HEK293 (cell line): ENCODE measurements at regions not wholly inside any gene's neighbourhood (a gene's known extent, or its start where the extent isn't known, plus 50 kb on each side); places are given as distances from the start of the nearest gene placed in this dataset.
A peak's percentile ranks its signal among the peaks of the same experiment; 100 is the strongest.
"Not testable (repeated sequence)": the region's sequence is repeated elsewhere in the genome, so short reads cannot be mapped to it uniquely, and the experiment has no call there.

Source experiments
- CTCF ChIA-PET: fragments of 350-600 bp; formaldehyde crosslinking; extraction: SDS; loops from one replicate; lab custom pipeline; 2021; ENCODE audit warnings: antibody characterized with exemption; lab: Yijun Ruan, JAX
- POLR2A ChIA-PET: fragments of 300-600 bp; formaldehyde crosslinking; extraction: SDS; loops from one replicate; lab custom pipeline; 2020; ENCODE audit warnings: antibody characterized with exemption, inconsistent platforms; lab: Yijun Ruan, JAX
- H3K27ac ChIP-seq: fragments of 200-500 bp; sonication (Bioruptor generic); 2 replicates; pipeline ENCODE4 v1.5.1; 2014; ENCODE audit warnings: low read depth, low read length, control low read depth, inconsistent platforms; ENCODE audit errors: extremely low read depth
- H3K36me3 ChIP-seq, 2 experiments: fragments of 200-500 bp in 1 of 2; sonication (Bioruptor generic) in 1 of 2; 1 replicate in 1 of 2; 2 replicates in 1 of 2; pipeline ENCODE4 v1.5.1; 2014 to 2017; ENCODE audit warnings: inconsistent platforms in 2 of 2, low read length in 2 of 2; ENCODE audit not compliant: control insufficient read depth in 2 of 2, insufficient read depth in 1 of 2
- H3K4me1 ChIP-seq: fragments of 200-500 bp; sonication (Bioruptor generic); 2 replicates; pipeline ENCODE4 v1.5.1; 2014; ENCODE audit warnings: mild to moderate bottlenecking, low read length, inconsistent platforms; ENCODE audit not compliant: control insufficient read depth, insufficient read depth
- H3K4me3 ChIP-seq: 2 replicates; pipeline ENCODE4 v1.5.1; 2011; ENCODE audit warnings: low read depth, mild to moderate bottlenecking, control low read depth, low read length, moderate library complexity
- H3K9me3 ChIP-seq: fragments of 200-500 bp; sonication (Bioruptor generic); 2 replicates; pipeline ENCODE4 v1.5.1; 2014; ENCODE audit warnings: low read depth, low read length, inconsistent platforms; ENCODE audit not compliant: control insufficient read depth, insufficient read depth
- EGR2 ChIP-seq: fragments of 450-650 bp; formaldehyde crosslinking; IDR thresholded peaks from 2 replicates; pipeline ENCODE4 v1.5.1; 2016; ENCODE audit warnings: low read depth, missing biosample characterization, missing genetic modification characterization
- GLIS2 ChIP-seq: fragments of 450-650 bp; formaldehyde crosslinking; IDR thresholded peaks from 2 replicates; pipeline ENCODE4 v1.5.1; 2016; ENCODE audit warnings: missing biosample characterization, missing genetic modification characterization
- HOXD13 ChIP-seq: sonication (generic); formaldehyde crosslinking; IDR thresholded peaks from 2 replicates; pipeline ENCODE4 v1.8.0; 2022; ENCODE audit warnings: missing genetic modification reagents, borderline replicate concordance
- PRDM10 ChIP-seq: fragments of 450-650 bp; formaldehyde crosslinking; IDR thresholded peaks from 2 replicates; pipeline ENCODE4 v1.5.1; 2016; ENCODE audit warnings: missing biosample characterization, missing genetic modification characterization
- YY2 ChIP-seq: fragments of 450-650 bp; formaldehyde crosslinking; IDR thresholded peaks from 2 replicates; pipeline ENCODE4 v1.5.1; 2016; ENCODE audit warnings: missing biosample characterization, missing genetic modification characterization
- ZNF10 ChIP-seq: fragments of 450-650 bp; formaldehyde crosslinking; IDR thresholded peaks from 2 replicates; pipeline ENCODE4 v1.5.1; 2017; ENCODE audit warnings: missing biosample characterization, missing genetic modification characterization
- ZNF112 ChIP-seq: fragments of 450-650 bp; formaldehyde crosslinking; IDR thresholded peaks from 2 replicates; pipeline ENCODE4 v1.5.0; 2017; ENCODE audit warnings: missing biosample characterization, missing genetic modification characterization
- ZNF311 ChIP-seq: fragments of 450-650 bp; formaldehyde crosslinking; IDR thresholded peaks from 2 replicates; pipeline ENCODE4 v1.5.1; 2017; ENCODE audit warnings: missing biosample characterization, missing genetic modification characterization, borderline replicate concordance
- ZNF394 ChIP-seq: fragments of 450-650 bp; formaldehyde crosslinking; IDR thresholded peaks from 2 replicates; pipeline ENCODE4 v1.5.1; 2016; ENCODE audit warnings: missing biosample characterization, missing genetic modification characterization, mild to moderate bottlenecking, moderate library complexity, borderline replicate concordance
- ZNF48 ChIP-seq: fragments of 450-650 bp; formaldehyde crosslinking; IDR thresholded peaks from 2 replicates; pipeline ENCODE4 v1.5.1; 2016; ENCODE audit warnings: missing biosample characterization, missing genetic modification characterization
- ZNF501 ChIP-seq: fragments of 450-650 bp; formaldehyde crosslinking; IDR thresholded peaks from 2 replicates; pipeline ENCODE4 v1.5.1; 2016; ENCODE audit warnings: missing biosample characterization, missing genetic modification characterization
- ZNF558 ChIP-seq: fragments of 450-650 bp; formaldehyde crosslinking; IDR thresholded peaks from 2 replicates; pipeline ENCODE4 v1.5.1; 2016; ENCODE audit warnings: missing biosample characterization, missing genetic modification characterization
- ZNF560 ChIP-seq: fragments of 450-650 bp; formaldehyde crosslinking; IDR thresholded peaks from 2 replicates; pipeline ENCODE4 v1.5.1; 2017; ENCODE audit warnings: missing biosample characterization, missing genetic modification characterization, borderline replicate concordance
- ZNF571 ChIP-seq: fragments of 450-650 bp; formaldehyde crosslinking; IDR thresholded peaks from 2 replicates; pipeline ENCODE4 v1.5.0; 2017; ENCODE audit warnings: missing biosample characterization, missing genetic modification characterization
- ZNF585B ChIP-seq: fragments of 450-650 bp; formaldehyde crosslinking; IDR thresholded peaks from 2 replicates; pipeline ENCODE4 v1.5.1; 2016; ENCODE audit warnings: missing biosample characterization, missing genetic modification characterization
- ZNF658 ChIP-seq: fragments of 450-650 bp; formaldehyde crosslinking; IDR thresholded peaks from 2 replicates; pipeline ENCODE4; 2016; ENCODE audit warnings: missing biosample characterization, missing genetic modification characterization
- ZNF670 ChIP-seq: fragments of 450-650 bp; formaldehyde crosslinking; IDR thresholded peaks from 2 replicates; pipeline ENCODE4 v1.5.1; 2016; ENCODE audit warnings: missing biosample characterization, missing genetic modification characterization, low read depth
- ZNF677 ChIP-seq: fragments of 450-650 bp; IDR thresholded peaks from 2 replicates; pipeline ENCODE4 v1.5.0; 2018; ENCODE audit warnings: missing biosample characterization, mild to moderate bottlenecking, missing genetic modification characterization, moderate library complexity
- ZNF707 ChIP-seq: fragments of 450-650 bp; formaldehyde crosslinking; IDR thresholded peaks from 2 replicates; pipeline ENCODE4 v1.5.1; 2016; ENCODE audit warnings: missing biosample characterization, missing genetic modification characterization
- ZNF776 ChIP-seq: fragments of 450-650 bp; formaldehyde crosslinking; IDR thresholded peaks from 2 replicates; pipeline ENCODE4 v1.5.0; 2017; ENCODE audit warnings: missing biosample characterization, missing genetic modification characterization, borderline replicate concordance
- ZNF791 ChIP-seq: fragments of 450-650 bp; formaldehyde crosslinking; IDR thresholded peaks from 2 replicates; pipeline ENCODE4 v1.5.1; 2016; ENCODE audit warnings: missing biosample characterization, missing genetic modification characterization

- POLR2A ChIA-PET = no interaction called here
- TF ChIP-seq ZNF677 (tag by site-specific recombination) (no peak), ZNF585B (tag by site-specific recombination) (peak; percentile 47)
- CTCF ChIA-PET = no interaction called here
- H3K4me1 ChIP-seq = no peaks in the 10 kb centered on the region
- H3K36me3 ChIP-seq = no peaks in the 10 kb centered on the region
- no peak overlapping the region for H3K27ac ChIP-seq
- no peak overlapping the region for H3K4me3 ChIP-seq
- no peaks in the 10 kb centered on the region for H3K9me3 ChIP-seq
These were observed 96.6 kb upstream of the GMNC start for GRCh38 chr3:190959077-190959476.

- Histone ChIP-seq H3K4me3 (no peak overlapping the region), H3K4me1 (no peaks in the 10 kb centered on the region), H3K36me3 (no peaks in the 10 kb centered on the region)
- CTCF ChIA-PET = no interaction called here
- TF ChIP-seq GLIS2 (tag by site-specific recombination) (no peak), YY2 (no peak), ZNF670 (no peak), ZNF776 (tag by site-specific recombination) (no peak), ZNF311 (tag by site-specific recombination) (no peak), ZNF558 (tag by site-specific recombination) (no peak), ZNF394 (tag by site-specific recombination) (no peak), HOXD13 (CRISPR knock-in tag) (no peak), ZNF10 (tag by site-specific recombination) (no peak), ZNF707 (tag by site-specific recombination) (no peak), ZNF560 (tag by site-specific recombination) (no peak), ZNF48 (tag by site-specific recombination) (no peak), ZNF658 (no peak), ZNF112 (tag by site-specific recombination) (no peak), ZNF791 (tag by site-specific recombination) (no peak), EGR2 (no peak), PRDM10 (tag by site-specific recombination) (no peak), ZNF501 (no peak), ZNF571 (tag by site-specific recombination) (no peak)
- TF ChIP-seq, all 188 proteins: peak for 0
- Histone ChIP-seq H3K27ac (no peak overlapping the region), H3K9me3 (no peaks in the 10 kb centered on the region)
- POLR2A ChIA-PET = no interaction called here
These were observed 79.3 kb upstream of the GMNC start for GRCh38 chr3:190941694-190942260.

- POLR2A ChIA-PET, CTCF ChIA-PET, H3K4me1 ChIP-seq: not testable (repeated sequence)
These were observed 72.1 kb upstream of the GMNC start for GRCh38 chr3:190934616-190935015.

More at GRCh38 chr3:190934616-190935015, 72.1 kb upstream of the GMNC start:
- not testable (repeated sequence) for H3K9me3 ChIP-seq, H3K4me3 ChIP-seq, H3K27ac ChIP-seq, H3K36me3 ChIP-seq
